GM12878 (cell line): ENCODE measurements at regions not wholly inside any gene's neighbourhood (a gene's known extent, or its start where the extent isn't known, plus 50 kb on each side); places are given as distances from the start of the nearest gene placed in this dataset.
A peak's percentile ranks its signal among the peaks of the same experiment; 100 is the strongest.

Experiments
- BCL3 ChIP-seq: IDR thresholded peaks from 2 replicates; pipeline ENCODE4 v1.6.1; 2011; ENCODE audit warnings: borderline replicate concordance, low read depth, mild to moderate bottlenecking, moderate library complexity, low read length; ENCODE audit not compliant: insufficient read depth, poor library complexity, severe bottlenecking
- BMI1 ChIP-seq: fragments of 450-650 bp; IDR thresholded peaks from 2 replicates; pipeline ENCODE4 v1.6.1; 2016; ENCODE audit warnings: mild to moderate bottlenecking, moderate library complexity, borderline replicate concordance
- BRCA1 ChIP-seq: IDR thresholded peaks from 2 replicates; pipeline ENCODE4 v1.6.1; 2011; ENCODE audit warnings: low read depth, low read length, improper control_type of control experiment
- CBX3 ChIP-seq: fragments of 200-600 bp; sonication (generic); IDR thresholded peaks from 2 replicates; pipeline ENCODE4 v1.6.1; 2016; ENCODE audit warnings: low read depth, borderline replicate concordance
- CHD1 ChIP-seq: IDR thresholded peaks from 2 replicates; pipeline ENCODE4 v1.6.1; 2012; ENCODE audit warnings: low read depth, low read length, improper control_type of control experiment
- E2F4 ChIP-seq: IDR thresholded peaks from 2 replicates; pipeline ENCODE4 v1.6.1; 2012; ENCODE audit warnings: low read depth, low read length, improper control_type of control experiment
- ETV6 ChIP-seq, 2 experiments: fragments of 450-650 bp in 1 of 2; IDR thresholded peaks in 1 of 2; conservative IDR thresholded peaks in 1 of 2; 2 replicates each; pipeline ENCODE4 v1.6.1; 2014; ENCODE audit warnings: antibody characterized with exemption in 1 of 2, borderline replicate concordance in 1 of 2, low read depth in 1 of 2, mild to moderate bottlenecking in 1 of 2, moderate library complexity in 1 of 2
- FOXM1 ChIP-seq: IDR thresholded peaks from 2 replicates; pipeline ENCODE4 v1.6.1; 2012; ENCODE audit warnings: low read depth, mild to moderate bottlenecking, inconsistent platforms, low read length, moderate library complexity
- HDAC2 ChIP-seq: fragments of 200-600 bp; sonication (generic); IDR thresholded peaks from 2 replicates; pipeline ENCODE4 v1.6.1; 2017
- HDGF ChIP-seq: fragments of 450-650 bp; IDR thresholded peaks from 2 replicates; pipeline ENCODE4 v1.6.1; 2016; ENCODE audit warnings: antibody characterized with exemption
- JUND ChIP-seq: IDR thresholded peaks from 2 replicates; pipeline ENCODE4 v1.6.1; 2012; ENCODE audit warnings: low read depth, mild to moderate bottlenecking, low read length, improper control_type of control experiment, moderate library complexity
- KDM1A ChIP-seq: fragments of 200-600 bp; sonication (generic); IDR thresholded peaks from 2 replicates; pipeline ENCODE4 v1.6.1; 2016; ENCODE audit warnings: borderline replicate concordance
- NFXL1 ChIP-seq: fragments of 450-650 bp; IDR thresholded peaks from 2 replicates; pipeline ENCODE4 v1.6.1; 2017; ENCODE audit warnings: antibody characterized with exemption, mild to moderate bottlenecking, borderline replicate concordance
- POLR2AphosphoS2 ChIP-seq: IDR thresholded peaks from 2 replicates; pipeline ENCODE4 v1.6.1; 2011; ENCODE audit warnings: low read depth, mild to moderate bottlenecking, low read length, improper control_type of control experiment, moderate library complexity
- RAD51 ChIP-seq: fragments of 450-650 bp; IDR thresholded peaks from 2 replicates; pipeline ENCODE4 v1.6.1; 2016; ENCODE audit warnings: moderate library complexity, mild to moderate bottlenecking, inconsistent platforms
- STAT3 ChIP-seq: IDR thresholded peaks from 2 replicates; pipeline ENCODE4 v1.6.1; 2011; ENCODE audit warnings: low read depth, low read length, improper control_type of control experiment
- WRNIP1 ChIP-seq: IDR thresholded peaks from 2 replicates; pipeline ENCODE4 v1.6.1; 2011; ENCODE audit warnings: low read depth, low read length, improper control_type of control experiment, borderline replicate concordance
- YBX1 ChIP-seq: fragments of 450-650 bp; IDR thresholded peaks from 2 replicates; pipeline ENCODE4 v1.6.1; 2016; ENCODE audit warnings: antibody characterized with exemption
- ZNF384 ChIP-seq: IDR thresholded peaks from 2 replicates; pipeline ENCODE4 v1.6.1; 2012; ENCODE audit warnings: low read depth, mild to moderate bottlenecking, low read length, improper control_type of control experiment, borderline replicate concordance
- TF ChIP-seq, protein P1 (sequence below): fragments of 450-650 bp; IDR thresholded peaks from 2 replicates; pipeline ENCODE4 v1.6.1; 2017; ENCODE audit warnings: mild to moderate bottlenecking, moderate library complexity
- TF ChIP-seq, protein P2 (sequence below): fragments of 450-650 bp; formaldehyde crosslinking; IDR thresholded peaks from 2 replicates; pipeline ENCODE4 v1.4.0; 2022; ENCODE audit warnings: mild to moderate bottlenecking, moderate library complexity

DNA sequence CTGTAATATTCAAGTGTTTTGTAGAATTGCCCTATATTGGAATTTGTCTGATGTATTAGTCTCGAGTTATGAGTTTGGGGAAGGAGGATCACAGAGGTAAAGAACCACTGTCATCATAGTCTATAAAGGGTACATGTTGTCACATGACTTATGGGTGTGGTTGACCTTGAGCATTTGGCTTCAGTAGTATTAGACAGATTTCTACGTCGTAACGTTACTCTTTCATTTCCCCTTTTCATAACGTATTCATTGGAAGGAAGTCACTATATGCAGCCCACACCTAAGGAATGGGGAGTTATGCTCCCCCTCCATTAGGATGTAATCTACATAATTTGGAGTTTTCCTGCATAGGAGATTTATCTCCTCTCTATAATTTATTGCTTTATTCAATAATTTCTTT is 110.1 kb upstream of the VAV3 start (continued):
- TF ChIP-seq, protein P1, sequence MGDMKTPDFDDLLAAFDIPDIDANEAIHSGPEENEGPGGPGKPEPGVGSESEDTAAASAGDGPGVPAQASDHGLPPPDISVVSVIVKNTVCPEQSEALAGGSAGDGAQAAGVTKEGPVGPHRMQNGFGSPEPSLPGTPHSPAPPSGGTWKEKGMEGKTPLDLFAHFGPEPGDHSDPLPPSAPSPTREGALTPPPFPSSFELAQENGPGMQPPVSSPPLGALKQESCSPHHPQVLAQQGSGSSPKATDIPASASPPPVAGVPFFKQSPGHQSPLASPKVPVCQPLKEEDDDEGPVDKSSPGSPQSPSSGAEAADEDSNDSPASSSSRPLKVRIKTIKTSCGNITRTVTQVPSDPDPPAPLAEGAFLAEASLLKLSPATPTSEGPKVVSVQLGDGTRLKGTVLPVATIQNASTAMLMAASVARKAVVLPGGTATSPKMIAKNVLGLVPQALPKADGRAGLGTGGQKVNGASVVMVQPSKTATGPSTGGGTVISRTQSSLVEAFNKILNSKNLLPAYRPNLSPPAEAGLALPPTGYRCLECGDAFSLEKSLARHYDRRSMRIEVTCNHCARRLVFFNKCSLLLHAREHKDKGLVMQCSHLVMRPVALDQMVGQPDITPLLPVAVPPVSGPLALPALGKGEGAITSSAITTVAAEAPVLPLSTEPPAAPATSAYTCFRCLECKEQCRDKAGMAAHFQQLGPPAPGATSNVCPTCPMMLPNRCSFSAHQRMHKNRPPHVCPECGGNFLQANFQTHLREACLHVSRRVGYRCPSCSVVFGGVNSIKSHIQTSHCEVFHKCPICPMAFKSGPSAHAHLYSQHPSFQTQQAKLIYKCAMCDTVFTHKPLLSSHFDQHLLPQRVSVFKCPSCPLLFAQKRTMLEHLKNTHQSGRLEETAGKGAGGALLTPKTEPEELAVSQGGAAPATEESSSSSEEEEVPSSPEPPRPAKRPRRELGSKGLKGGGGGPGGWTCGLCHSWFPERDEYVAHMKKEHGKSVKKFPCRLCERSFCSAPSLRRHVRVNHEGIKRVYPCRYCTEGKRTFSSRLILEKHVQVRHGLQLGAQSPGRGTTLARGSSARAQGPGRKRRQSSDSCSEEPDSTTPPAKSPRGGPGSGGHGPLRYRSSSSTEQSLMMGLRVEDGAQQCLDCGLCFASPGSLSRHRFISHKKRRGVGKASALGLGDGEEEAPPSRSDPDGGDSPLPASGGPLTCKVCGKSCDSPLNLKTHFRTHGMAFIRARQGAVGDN, result no peak
- TF ChIP-seq WRNIP1, result no peak
- no peak for TF ChIP-seq HDGF
- TF ChIP-seq BRCA1, result no peak
- TF ChIP-seq FOXM1, result no peak
- no peak for TF ChIP-seq KDM1A
- TF ChIP-seq BMI1, result no peak
- TF ChIP-seq STAT3, result no peak
- TF ChIP-seq, protein P2, sequence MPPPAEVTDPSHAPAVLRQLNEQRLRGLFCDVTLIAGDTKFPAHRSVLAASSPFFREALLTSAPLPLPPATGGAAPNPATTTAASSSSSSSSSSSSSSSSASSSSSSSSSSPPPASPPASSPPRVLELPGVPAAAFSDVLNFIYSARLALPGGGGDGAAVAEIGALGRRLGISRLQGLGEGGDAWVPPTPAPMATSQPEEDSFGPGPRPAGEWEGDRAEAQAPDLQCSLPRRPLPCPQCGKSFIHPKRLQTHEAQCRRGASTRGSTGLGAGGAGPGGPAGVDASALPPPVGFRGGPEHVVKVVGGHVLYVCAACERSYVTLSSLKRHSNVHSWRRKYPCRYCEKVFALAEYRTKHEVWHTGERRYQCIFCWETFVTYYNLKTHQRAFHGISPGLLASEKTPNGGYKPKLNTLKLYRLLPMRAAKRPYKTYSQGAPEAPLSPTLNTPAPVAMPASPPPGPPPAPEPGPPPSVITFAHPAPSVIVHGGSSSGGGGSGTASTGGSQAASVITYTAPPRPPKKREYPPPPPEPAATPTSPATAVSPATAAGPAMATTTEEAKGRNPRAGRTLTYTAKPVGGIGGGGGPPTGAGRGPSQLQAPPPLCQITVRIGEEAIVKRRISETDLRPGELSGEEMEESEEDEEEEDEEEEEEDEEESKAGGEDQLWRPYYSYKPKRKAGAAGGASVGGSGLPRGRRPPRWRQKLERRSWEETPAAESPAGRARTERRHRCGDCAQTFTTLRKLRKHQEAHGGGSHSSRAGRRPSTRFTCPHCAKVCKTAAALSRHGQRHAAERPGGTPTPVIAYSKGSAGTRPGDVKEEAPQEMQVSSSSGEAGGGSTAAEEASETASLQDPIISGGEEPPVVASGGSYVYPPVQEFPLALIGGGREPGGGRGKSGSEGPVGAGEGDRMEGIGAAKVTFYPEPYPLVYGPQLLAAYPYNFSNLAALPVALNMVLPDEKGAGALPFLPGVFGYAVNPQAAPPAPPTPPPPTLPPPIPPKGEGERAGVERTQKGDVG (CRISPR knock-in tag), result no peak
- TF ChIP-seq YBX1, result no peak
- no peak for TF ChIP-seq JUND
- no peak for TF ChIP-seq CHD1
- no peak for TF ChIP-seq HDAC2
- no peak for TF ChIP-seq BCL3
- TF ChIP-seq ETV6 (conservative IDR thresholded peaks at IDR 0.05 in 1 of 2, IDR thresholded peaks at IDR 0.05 in 1 of 2; ENCODE audit: borderline replicate concordance in 1 of 2, low read depth in 1 of 2), result no peak
- TF ChIP-seq ZNF384, result no peak
- TF ChIP-seq RAD51, result peak; percentile 86
- TF ChIP-seq NFXL1, result no peak
- TF ChIP-seq POLR2AphosphoS2, result no peak
- TF ChIP-seq CBX3, result no peak
- TF ChIP-seq E2F4, result no peak
